ENCODE measurements at regions not wholly inside any gene's neighbourhood (a gene's known extent, or its start where the extent isn't known, plus 50 kb on each side); places are given as distances from the start of the nearest gene placed in this dataset.
A peak's percentile ranks its signal among the peaks of the same experiment; 100 is the strongest.

DNA sequence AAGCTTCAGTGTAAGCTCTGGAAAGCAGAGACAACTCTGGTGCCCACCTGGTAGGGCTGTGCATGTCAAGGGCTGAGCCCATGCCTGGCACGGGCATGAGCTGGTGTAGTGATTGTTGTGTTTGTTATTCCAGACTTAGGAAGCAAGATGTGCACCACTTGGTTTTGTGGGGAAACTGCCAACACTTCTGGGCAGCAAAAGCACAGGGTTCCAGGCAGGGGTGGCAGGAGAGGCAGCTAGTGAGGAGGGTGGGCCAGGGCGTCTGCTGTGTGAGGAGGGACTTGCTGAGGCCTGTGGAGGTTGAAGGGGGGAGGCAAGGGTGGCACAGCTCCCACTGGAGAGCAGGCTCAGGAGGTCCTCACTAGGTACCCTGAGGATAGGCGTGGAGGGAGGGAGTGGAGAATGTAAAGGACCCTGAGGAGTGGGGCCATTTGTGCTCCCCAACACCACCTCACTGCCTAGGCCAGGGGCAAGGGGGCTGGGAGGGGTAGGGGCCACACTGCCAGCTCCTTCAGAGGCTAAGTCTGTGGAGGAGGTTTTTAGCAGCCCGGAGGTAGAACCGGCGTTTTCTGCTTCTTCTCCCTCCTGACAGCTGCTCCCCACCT, 104.0 kb upstream of the POU3F3 start:
- Histone ChIP-seq H3K9me3 (ENCODE audit: control extremely low read depth in 1 of 5, control insufficient read depth in 4 of 5, insufficient read depth in 2 of 5, low read depth in 1 of 5, low read length in 4 of 5) (no peaks in the 10 kb centered on the region), H3K4me1 (ENCODE audit: control extremely low read depth in 1 of 4, control insufficient read depth in 4 of 4, insufficient read depth in 4 of 4, low read length in 3 of 4) (peaks cover 0 to 18% (median 11%) of the 10 kb centered on the region in 4 experiments), H3K4me3 (ENCODE audit: control insufficient read depth in 1 of 7, extremely low read depth in 1 of 7, insufficient read depth in 4 of 7, low read depth in 2 of 7, low read length in 6 of 7) (no peak overlapping the region), H3K27me3 (replicated peaks in 2 of 5; ENCODE audit: control insufficient read depth in 4 of 5, insufficient read depth in 5 of 5, low read length in 4 of 5) (no peaks in the 10 kb centered on the region), H3K36me3 (ENCODE audit: control insufficient read depth in 4 of 4, insufficient read depth in 4 of 4, low read length in 3 of 4) (no peaks in the 10 kb centered on the region), H3K27ac (ENCODE audit: insufficient read depth in 1 of 2, low read depth in 1 of 2, low read length in 2 of 2, poor library complexity in 1 of 2, severe bottlenecking in 2 of 2) (no peak overlapping the region)
- ChIA-PET CTCF (no interaction called here), POLR2A (no interaction called here)
- DNase-seq: no peak
- WGBS (ENCODE audit: insufficient coverage): 69% methylated on average over 5 of the region's 6 CpGs

GRCh38 chr2:104752504-104752903, 101.4 kb upstream of the POU3F3 start:
- Histone ChIP-seq H3K4me3 (ENCODE audit: control insufficient read depth in 1 of 7, extremely low read depth in 1 of 7, insufficient read depth in 4 of 7, low read depth in 2 of 7, low read length in 6 of 7) (no peak overlapping the region), H3K9me3 (ENCODE audit: control extremely low read depth in 1 of 5, control insufficient read depth in 4 of 5, insufficient read depth in 2 of 5, low read depth in 1 of 5, low read length in 4 of 5) (peaks cover 0 to 5% (median 0%) of the 10 kb centered on the region in 5 experiments), H3K27me3 (replicated peaks in 2 of 5; ENCODE audit: control insufficient read depth in 4 of 5, insufficient read depth in 5 of 5, low read length in 4 of 5) (no peaks in the 10 kb centered on the region), H3K36me3 (ENCODE audit: control insufficient read depth in 4 of 4, insufficient read depth in 4 of 4, low read length in 3 of 4) (no peaks in the 10 kb centered on the region), H3K27ac (ENCODE audit: insufficient read depth in 1 of 2, low read depth in 1 of 2, low read length in 2 of 2, poor library complexity in 1 of 2, severe bottlenecking in 2 of 2) (no peak overlapping the region), H3K4me1 (ENCODE audit: control extremely low read depth in 1 of 4, control insufficient read depth in 4 of 4, insufficient read depth in 4 of 4, low read length in 3 of 4) (peaks cover 0 to 29% (median 21%) of the 10 kb centered on the region in 4 experiments)
- POLR2A ChIA-PET: no interaction called here
- CTCF ChIA-PET: interaction anchor here (1.0 kb wide), 1 partner anchor 97 kb away, joined by 3 read pairs; no protein-coding TSS in a partner anchor
- WGBS (ENCODE audit: insufficient coverage): 63% methylated on average over 8 of the region's 9 CpGs
- DNase-seq: peak in 2 of 3 donors; percentile 45 to 56

DNA sequence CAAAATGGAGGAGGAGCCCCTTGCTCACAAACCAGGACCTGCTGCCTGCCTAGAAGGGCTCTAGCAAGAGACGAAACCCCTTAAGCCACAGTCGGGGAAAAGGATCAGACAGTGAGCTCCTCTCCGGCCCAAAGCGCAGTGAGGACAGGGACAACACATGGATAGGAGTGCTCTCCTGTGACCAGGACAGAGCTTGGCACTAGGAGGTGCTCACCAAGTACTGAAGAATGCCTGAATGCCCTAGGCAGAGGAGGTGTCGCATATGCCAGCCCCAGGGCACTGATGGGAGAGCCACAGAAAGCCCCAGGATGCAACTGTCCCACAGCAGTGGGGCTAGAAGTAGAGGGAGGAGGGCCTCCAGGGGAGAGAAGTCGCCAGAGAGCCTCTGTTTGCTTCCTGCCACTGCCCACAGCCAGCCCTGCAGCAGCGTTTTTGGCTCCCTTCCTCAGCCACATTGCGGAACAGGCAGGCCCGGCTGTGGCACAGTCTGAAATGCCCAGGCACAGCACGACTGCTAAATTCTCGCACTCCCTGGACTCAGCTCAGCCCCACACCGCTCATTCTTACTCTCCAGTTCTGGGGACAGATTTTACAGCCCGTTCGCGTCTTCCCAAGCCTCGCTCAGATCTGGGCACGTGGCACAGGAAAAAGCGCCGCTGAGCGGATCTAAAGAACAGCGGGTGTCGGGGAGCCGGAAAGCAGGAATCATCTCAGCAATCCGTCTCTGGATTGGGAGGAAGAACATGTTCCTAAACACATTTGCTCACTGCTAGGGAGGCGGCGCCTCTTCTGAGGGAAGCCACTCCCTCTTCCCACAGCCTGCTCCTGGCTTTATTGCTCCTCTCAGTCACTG, 98.7 kb upstream of the POU3F3 start:
- H3K27me3 ChIP-seq (replicated peaks in 2 of 5; ENCODE audit: control insufficient read depth in 4 of 5, insufficient read depth in 5 of 5, low read length in 4 of 5): no peaks in the 10 kb centered on the region
- no peaks in the 10 kb centered on the region for H3K36me3 ChIP-seq (ENCODE audit: control insufficient read depth in 4 of 4, insufficient read depth in 4 of 4, low read length in 3 of 4)
- CTCF ChIA-PET: interaction anchor here (1.4 kb wide), 1 partner anchor 94 kb away, joined by 3 read pairs; no protein-coding TSS in a partner anchor
- H3K9me3 ChIP-seq (ENCODE audit: control extremely low read depth in 1 of 5, control insufficient read depth in 4 of 5, insufficient read depth in 2 of 5, low read depth in 1 of 5, low read length in 4 of 5): peaks cover 0 to 5% (median 0%) of the 10 kb centered on the region in 5 experiments
- DNase-seq: peak; percentile 50 to 89 (median 85)
- POLR2A ChIA-PET: no interaction called here
- H3K27ac ChIP-seq (ENCODE audit: insufficient read depth in 1 of 2, low read depth in 1 of 2, low read length in 2 of 2, poor library complexity in 1 of 2, severe bottlenecking in 2 of 2): peak overlapping the region in 1 of 2 experiments; percentile 46
- H3K4me3 ChIP-seq (ENCODE audit: control insufficient read depth in 1 of 7, extremely low read depth in 1 of 7, insufficient read depth in 4 of 7, low read depth in 2 of 7, low read length in 6 of 7): peak overlapping the region in 2 of 7 experiments; percentile 5 to 31
- WGBS (ENCODE audit: insufficient coverage): 45% methylated on average over 26 of the region's 26 CpGs
- H3K4me1 ChIP-seq (ENCODE audit: control extremely low read depth in 1 of 4, control insufficient read depth in 4 of 4, insufficient read depth in 4 of 4, low read length in 3 of 4): peaks cover 0 to 33% (median 20%) of the 10 kb centered on the region in 4 experiments

DNA sequence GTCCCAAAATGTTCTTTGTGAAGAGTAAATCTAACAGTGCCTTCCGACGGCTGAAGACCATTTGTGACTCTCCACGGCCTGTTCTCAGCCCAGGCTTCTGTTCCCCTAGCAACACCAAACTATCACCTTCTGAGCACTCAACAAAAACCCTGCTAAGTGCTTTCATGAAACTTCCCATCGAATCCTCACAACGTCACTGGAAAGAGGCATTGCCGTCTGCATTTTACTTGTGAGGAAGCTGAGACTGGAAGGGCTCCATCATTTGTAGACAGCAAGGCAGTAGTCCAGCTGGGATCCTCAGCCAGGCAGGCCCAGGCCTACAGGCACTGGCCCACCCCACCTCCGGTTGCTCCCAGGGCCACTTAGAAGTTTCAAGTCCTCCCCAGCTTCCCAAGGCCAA, 97.8 kb upstream of the POU3F3 start:
- Histone ChIP-seq H3K27ac (ENCODE audit: insufficient read depth in 1 of 2, low read depth in 1 of 2, low read length in 2 of 2, poor library complexity in 1 of 2, severe bottlenecking in 2 of 2) (no peak overlapping the region), H3K4me1 (ENCODE audit: control extremely low read depth in 1 of 4, control insufficient read depth in 4 of 4, insufficient read depth in 4 of 4, low read length in 3 of 4) (peaks cover 0 to 31% (median 20%) of the 10 kb centered on the region in 4 experiments), H3K27me3 (replicated peaks in 2 of 5; ENCODE audit: control insufficient read depth in 4 of 5, insufficient read depth in 5 of 5, low read length in 4 of 5) (no peaks in the 10 kb centered on the region), H3K9me3 (ENCODE audit: control extremely low read depth in 1 of 5, control insufficient read depth in 4 of 5, insufficient read depth in 2 of 5, low read depth in 1 of 5, low read length in 4 of 5) (peaks cover 0 to 5% (median 0%) of the 10 kb centered on the region in 5 experiments), H3K36me3 (ENCODE audit: control insufficient read depth in 4 of 4, insufficient read depth in 4 of 4, low read length in 3 of 4) (no peaks in the 10 kb centered on the region), H3K4me3 (ENCODE audit: control insufficient read depth in 1 of 7, extremely low read depth in 1 of 7, insufficient read depth in 4 of 7, low read depth in 2 of 7, low read length in 6 of 7) (no peak overlapping the region)
- WGBS (ENCODE audit: insufficient coverage): 97% methylated on average over 7 of the region's 7 CpGs
- POLR2A ChIA-PET: interaction anchor here (0.6 kb wide), 1 partner anchor 36 kb away, joined by 4 read pairs; no protein-coding TSS in a partner anchor
- no peak for DNase-seq
- CTCF ChIA-PET: interaction anchor here (0.8 to 1.4 kb wide), 2 partner anchors 93 to 313 kb away, joined by 3 read pairs; no protein-coding TSS in a partner anchor

DNA sequence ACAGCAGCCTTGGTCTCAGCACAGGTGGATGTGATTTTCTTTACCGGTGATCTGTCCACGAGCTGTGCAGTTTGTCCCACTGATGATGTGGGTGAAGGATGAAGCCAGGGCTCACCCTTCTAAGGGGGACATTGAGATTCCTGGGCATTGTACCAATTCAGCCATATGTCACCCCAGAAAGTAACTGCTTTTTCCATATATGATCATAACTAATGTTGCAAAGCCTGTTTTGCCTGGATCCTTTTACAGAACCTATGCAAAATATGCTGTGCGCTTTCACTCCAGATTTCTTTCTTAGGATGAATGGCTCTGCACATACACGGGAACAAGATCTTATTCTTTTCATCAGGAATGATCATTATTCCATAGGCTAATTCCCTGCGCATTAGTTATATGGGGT, 96.9 kb upstream of the POU3F3 start:
- WGBS (ENCODE audit: insufficient coverage): 100% methylated on average over 4 of the region's 5 CpGs
- H3K27ac ChIP-seq (ENCODE audit: insufficient read depth in 1 of 2, low read depth in 1 of 2, low read length in 2 of 2, poor library complexity in 1 of 2, severe bottlenecking in 2 of 2): no peak overlapping the region
- H3K36me3 ChIP-seq (ENCODE audit: control insufficient read depth in 4 of 4, insufficient read depth in 4 of 4, low read length in 3 of 4): no peaks in the 10 kb centered on the region
- ChIA-PET POLR2A (no interaction called here), CTCF (no interaction called here)
- H3K4me1 ChIP-seq (ENCODE audit: control extremely low read depth in 1 of 4, control insufficient read depth in 4 of 4, insufficient read depth in 4 of 4, low read length in 3 of 4): peaks cover 0 to 31% (median 20%) of the 10 kb centered on the region in 4 experiments
- H3K4me3 ChIP-seq (ENCODE audit: control insufficient read depth in 1 of 7, extremely low read depth in 1 of 7, insufficient read depth in 4 of 7, low read depth in 2 of 7, low read length in 6 of 7): no peak overlapping the region
- H3K9me3 ChIP-seq (ENCODE audit: control extremely low read depth in 1 of 5, control insufficient read depth in 4 of 5, insufficient read depth in 2 of 5, low read depth in 1 of 5, low read length in 4 of 5): peaks cover 0 to 5% (median 0%) of the 10 kb centered on the region in 5 experiments
- no peaks in the 10 kb centered on the region for H3K27me3 ChIP-seq (replicated peaks in 2 of 5; ENCODE audit: control insufficient read depth in 4 of 5, insufficient read depth in 5 of 5, low read length in 4 of 5)
- DNase-seq: no peak

GRCh38 chr2:104758199-104758620, 95.7 kb upstream of the POU3F3 start:
- peak in 2 of 3 donors; percentile 36 to 40 for DNase-seq
- Histone ChIP-seq H3K27ac (ENCODE audit: insufficient read depth in 1 of 2, low read depth in 1 of 2, low read length in 2 of 2, poor library complexity in 1 of 2, severe bottlenecking in 2 of 2) (no peak overlapping the region), H3K4me3 (ENCODE audit: control insufficient read depth in 1 of 7, extremely low read depth in 1 of 7, insufficient read depth in 4 of 7, low read depth in 2 of 7, low read length in 6 of 7) (no peak overlapping the region), H3K9me3 (ENCODE audit: control extremely low read depth in 1 of 5, control insufficient read depth in 4 of 5, insufficient read depth in 2 of 5, low read depth in 1 of 5, low read length in 4 of 5) (peaks cover 0 to 5% (median 0%) of the 10 kb centered on the region in 5 experiments), H3K36me3 (ENCODE audit: control insufficient read depth in 4 of 4, insufficient read depth in 4 of 4, low read length in 3 of 4) (no peaks in the 10 kb centered on the region), H3K4me1 (ENCODE audit: control extremely low read depth in 1 of 4, control insufficient read depth in 4 of 4, insufficient read depth in 4 of 4, low read length in 3 of 4) (peaks cover 0 to 26% (median 20%) of the 10 kb centered on the region in 4 experiments), H3K27me3 (replicated peaks in 2 of 5; ENCODE audit: control insufficient read depth in 4 of 5, insufficient read depth in 5 of 5, low read length in 4 of 5) (no peaks in the 10 kb centered on the region)
- ChIA-PET CTCF (no interaction called here), POLR2A (no interaction called here)
- WGBS (ENCODE audit: insufficient coverage): 78% methylated on average over 9 of the region's 9 CpGs

- no peaks in the 10 kb centered on the region for H3K27me3 ChIP-seq (replicated peaks in 2 of 5; ENCODE audit: control insufficient read depth in 4 of 5, insufficient read depth in 5 of 5, low read length in 4 of 5)
- 90% methylated on average over 7 of the region's 8 CpGs for WGBS (ENCODE audit: insufficient coverage)
- H3K9me3 ChIP-seq (ENCODE audit: control extremely low read depth in 1 of 5, control insufficient read depth in 4 of 5, insufficient read depth in 2 of 5, low read depth in 1 of 5, low read length in 4 of 5): no peaks in the 10 kb centered on the region
- ChIA-PET CTCF (no interaction called here), POLR2A (no interaction called here)
- DNase-seq: no peak
- H3K36me3 ChIP-seq (ENCODE audit: control insufficient read depth in 4 of 4, insufficient read depth in 4 of 4, low read length in 3 of 4): no peaks in the 10 kb centered on the region
- peaks cover 0 to 13% (median 4%) of the 10 kb centered on the region in 4 experiments for H3K4me1 ChIP-seq (ENCODE audit: control extremely low read depth in 1 of 4, control insufficient read depth in 4 of 4, insufficient read depth in 4 of 4, low read length in 3 of 4)
- H3K4me3 ChIP-seq (ENCODE audit: control insufficient read depth in 1 of 7, extremely low read depth in 1 of 7, insufficient read depth in 4 of 7, low read depth in 2 of 7, low read length in 6 of 7): no peak overlapping the region
- no peak overlapping the region for H3K27ac ChIP-seq (ENCODE audit: insufficient read depth in 1 of 2, low read depth in 1 of 2, low read length in 2 of 2, poor library complexity in 1 of 2, severe bottlenecking in 2 of 2)
Observed at GRCh38 chr2:104762031-104762430, 91.9 kb upstream of the POU3F3 start.

Data from common myeloid progenitor, CD34-positive (primary cell).